SK-N-SH (cell line): ENCODE measurements at regions not wholly inside any gene's neighbourhood (a gene's known extent, or its start where the extent isn't known, plus 50 kb on each side); places are given as distances from the start of the nearest gene placed in this dataset.

Source experiments
- CHD2 ChIP-seq: fragments of 150-350 bp; IDR thresholded peaks from 2 replicates; pipeline ENCODE4 v1.6.1; 2018; ENCODE audit warnings: low read length; ENCODE audit not compliant: partially characterized antibody
- EZH2phosphoT487 ChIP-seq: fragments of 200-600 bp; sonication (generic); IDR thresholded peaks from 2 replicates; pipeline ENCODE4 v1.6.1; 2017; ENCODE audit warnings: low read depth, mixed run types, mild to moderate bottlenecking, antibody characterized with exemption, moderate library complexity, borderline replicate concordance
- GABPA ChIP-seq: IDR thresholded peaks from 2 replicates; pipeline ENCODE4 v1.4.0; 2012; ENCODE audit warnings: low read depth, mild to moderate bottlenecking
- IRF3 ChIP-seq: fragments of 150-350 bp; IDR thresholded peaks from 2 replicates; pipeline ENCODE4 v1.6.1; 2016; ENCODE audit warnings: mild to moderate bottlenecking, low read depth, low read length
- JUND ChIP-seq: IDR thresholded peaks from 2 replicates; pipeline ENCODE4 v1.4.0; 2012
- MAX ChIP-seq: IDR thresholded peaks from 2 replicates; pipeline ENCODE4 v1.4.0; 2012; ENCODE audit warnings: low read depth
- POLR2AphosphoS5 ChIP-seq: IDR thresholded peaks from 2 replicates; pipeline ENCODE4 v1.6.1; 2012; ENCODE audit warnings: low read depth, low read length
- SIN3A ChIP-seq: IDR thresholded peaks from 2 replicates; pipeline ENCODE4 v1.6.1; 2012; ENCODE audit warnings: low read depth, mild to moderate bottlenecking, low read length, moderate library complexity, borderline replicate concordance
- SMC3 ChIP-seq: IDR thresholded peaks from 2 replicates; pipeline ENCODE4 v1.6.1; 2012; ENCODE audit warnings: low read depth, low read length, improper control_type of control experiment
- TAF1 ChIP-seq: IDR thresholded peaks from 2 replicates; pipeline ENCODE4 v1.6.1; 2012; ENCODE audit warnings: low read depth, mild to moderate bottlenecking, low read length, moderate library complexity, borderline replicate concordance
- TEAD4 ChIP-seq: IDR thresholded peaks from 2 replicates; pipeline ENCODE4 v1.4.0; 2012; ENCODE audit warnings: mild to moderate bottlenecking, borderline replicate concordance; ENCODE audit not compliant: insufficient read depth
- TF ChIP-seq, protein P1 (sequence below): IDR thresholded peaks from 2 replicates; pipeline ENCODE4 v1.6.1; 2012; ENCODE audit warnings: mild to moderate bottlenecking, low read depth, low read length, moderate library complexity
- TF ChIP-seq, protein P2 (sequence below): fragments of 200-600 bp; sonication (generic); IDR thresholded peaks from 2 replicates; pipeline ENCODE4 v1.6.1; 2017; ENCODE audit warnings: antibody characterized with exemption, mild to moderate bottlenecking, moderate library complexity

DNA sequence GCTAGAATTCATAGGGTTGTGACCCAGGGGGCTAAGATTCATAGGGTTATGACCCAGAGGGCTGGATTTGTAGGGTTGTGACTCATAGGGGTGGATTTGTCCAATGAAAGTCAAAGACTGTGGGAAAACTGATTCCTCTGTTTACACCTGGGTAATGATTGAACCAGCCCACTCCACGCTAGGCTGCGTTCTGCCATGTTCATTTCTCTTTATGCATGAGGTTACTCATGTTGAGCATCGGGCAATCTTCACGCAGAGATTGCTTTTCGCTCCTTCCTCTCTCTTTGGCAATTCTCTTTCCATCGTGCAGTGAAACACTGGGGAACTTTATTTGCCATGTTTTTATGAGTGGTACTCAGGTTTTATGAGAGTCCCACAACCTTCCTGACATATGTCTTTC lies 127.8 kb downstream of the CRLF2 start:
- TF ChIP-seq, protein P1, sequence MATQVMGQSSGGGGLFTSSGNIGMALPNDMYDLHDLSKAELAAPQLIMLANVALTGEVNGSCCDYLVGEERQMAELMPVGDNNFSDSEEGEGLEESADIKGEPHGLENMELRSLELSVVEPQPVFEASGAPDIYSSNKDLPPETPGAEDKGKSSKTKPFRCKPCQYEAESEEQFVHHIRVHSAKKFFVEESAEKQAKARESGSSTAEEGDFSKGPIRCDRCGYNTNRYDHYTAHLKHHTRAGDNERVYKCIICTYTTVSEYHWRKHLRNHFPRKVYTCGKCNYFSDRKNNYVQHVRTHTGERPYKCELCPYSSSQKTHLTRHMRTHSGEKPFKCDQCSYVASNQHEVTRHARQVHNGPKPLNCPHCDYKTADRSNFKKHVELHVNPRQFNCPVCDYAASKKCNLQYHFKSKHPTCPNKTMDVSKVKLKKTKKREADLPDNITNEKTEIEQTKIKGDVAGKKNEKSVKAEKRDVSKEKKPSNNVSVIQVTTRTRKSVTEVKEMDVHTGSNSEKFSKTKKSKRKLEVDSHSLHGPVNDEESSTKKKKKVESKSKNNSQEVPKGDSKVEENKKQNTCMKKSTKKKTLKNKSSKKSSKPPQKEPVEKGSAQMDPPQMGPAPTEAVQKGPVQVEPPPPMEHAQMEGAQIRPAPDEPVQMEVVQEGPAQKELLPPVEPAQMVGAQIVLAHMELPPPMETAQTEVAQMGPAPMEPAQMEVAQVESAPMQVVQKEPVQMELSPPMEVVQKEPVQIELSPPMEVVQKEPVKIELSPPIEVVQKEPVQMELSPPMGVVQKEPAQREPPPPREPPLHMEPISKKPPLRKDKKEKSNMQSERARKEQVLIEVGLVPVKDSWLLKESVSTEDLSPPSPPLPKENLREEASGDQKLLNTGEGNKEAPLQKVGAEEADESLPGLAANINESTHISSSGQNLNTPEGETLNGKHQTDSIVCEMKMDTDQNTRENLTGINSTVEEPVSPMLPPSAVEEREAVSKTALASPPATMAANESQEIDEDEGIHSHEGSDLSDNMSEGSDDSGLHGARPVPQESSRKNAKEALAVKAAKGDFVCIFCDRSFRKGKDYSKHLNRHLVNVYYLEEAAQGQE: no peak
- TF ChIP-seq, protein P2, sequence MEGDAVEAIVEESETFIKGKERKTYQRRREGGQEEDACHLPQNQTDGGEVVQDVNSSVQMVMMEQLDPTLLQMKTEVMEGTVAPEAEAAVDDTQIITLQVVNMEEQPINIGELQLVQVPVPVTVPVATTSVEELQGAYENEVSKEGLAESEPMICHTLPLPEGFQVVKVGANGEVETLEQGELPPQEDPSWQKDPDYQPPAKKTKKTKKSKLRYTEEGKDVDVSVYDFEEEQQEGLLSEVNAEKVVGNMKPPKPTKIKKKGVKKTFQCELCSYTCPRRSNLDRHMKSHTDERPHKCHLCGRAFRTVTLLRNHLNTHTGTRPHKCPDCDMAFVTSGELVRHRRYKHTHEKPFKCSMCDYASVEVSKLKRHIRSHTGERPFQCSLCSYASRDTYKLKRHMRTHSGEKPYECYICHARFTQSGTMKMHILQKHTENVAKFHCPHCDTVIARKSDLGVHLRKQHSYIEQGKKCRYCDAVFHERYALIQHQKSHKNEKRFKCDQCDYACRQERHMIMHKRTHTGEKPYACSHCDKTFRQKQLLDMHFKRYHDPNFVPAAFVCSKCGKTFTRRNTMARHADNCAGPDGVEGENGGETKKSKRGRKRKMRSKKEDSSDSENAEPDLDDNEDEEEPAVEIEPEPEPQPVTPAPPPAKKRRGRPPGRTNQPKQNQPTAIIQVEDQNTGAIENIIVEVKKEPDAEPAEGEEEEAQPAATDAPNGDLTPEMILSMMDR: no peak
- no peak for TF ChIP-seq POLR2AphosphoS5
- no peak for TF ChIP-seq EZH2phosphoT487
- TF ChIP-seq MAX: no peak
- TF ChIP-seq TEAD4: no peak
- TF ChIP-seq SMC3: no peak
- TF ChIP-seq GABPA: no peak
- no peak for TF ChIP-seq CHD2
- TF ChIP-seq TAF1: no peak
- TF ChIP-seq JUND: no peak
- TF ChIP-seq SIN3A: no peak
- TF ChIP-seq IRF3: no peak
